IgD-negative memory B cell (primary cell): ENCODE measurements at regions not wholly inside any gene's neighbourhood (a gene's known extent, or its start where the extent isn't known, plus 50 kb on each side); places are given as distances from the start of the nearest gene placed in this dataset.
"Not testable (repeated sequence)": the region's sequence is repeated elsewhere in the genome, so short reads cannot be mapped to it uniquely, and the experiment has no call there.

ENCODE experiments used
- H3K27ac Mint-ChIP-seq, 3 donors: one replicate each; pipeline ENCODE4 v1.8.0; 2020 to 2022; ENCODE audit warnings: mild to moderate bottlenecking in 3 of 3, mixed read lengths in 3 of 3, moderate library complexity in 1 of 3
- H3K27me3 Mint-ChIP-seq: one replicate; pipeline ENCODE4 v1.8.0; 2021; ENCODE audit warnings: mixed read lengths
- H3K36me3 Mint-ChIP-seq: one replicate; pipeline ENCODE4 v1.8.0; 2020; ENCODE audit warnings: mild to moderate bottlenecking, mixed read lengths
- H3K4me1 Mint-ChIP-seq, 3 donors: one replicate each; pipeline ENCODE4 v1.8.0; 2020 to 2022; ENCODE audit warnings: mixed read lengths in 3 of 3, mild to moderate bottlenecking in 1 of 3
- H3K4me3 Mint-ChIP-seq, 4 donors: one replicate each; pipeline ENCODE4 v1.8.0; 2020 to 2022; ENCODE audit warnings: mild to moderate bottlenecking in 4 of 4, mixed read lengths in 4 of 4, moderate library complexity in 3 of 4
- H3K9me3 Mint-ChIP-seq, 3 donors: one replicate each; pipeline ENCODE4 v1.8.0; 2020 to 2021; ENCODE audit warnings: mixed read lengths in 3 of 3, mild to moderate bottlenecking in 1 of 3

- Mint-ChIP-seq H3K4me3 (no peak overlapping the region), H3K27ac (no peak overlapping the region), H3K27me3 (no peaks in the 10 kb centered on the region), H3K9me3 (no peaks in the 10 kb centered on the region), H3K4me1 (peaks cover 0 to 5% (median 1%) of the 10 kb centered on the region in 3 donors), H3K36me3 (peaks cover 2% of the 10 kb centered on the region)
Observed at GRCh38 chr7:136136906-136137454, 159.8 kb upstream of the MTPN start.

- Mint-ChIP-seq H3K36me3 (peaks cover 4% of the 10 kb centered on the region), H3K4me1 (peaks cover 0 to 1% (median under 1%) of the 10 kb centered on the region in 3 donors), H3K27ac (no peak overlapping the region), H3K27me3 (no peaks in the 10 kb centered on the region), H3K9me3 (no peaks in the 10 kb centered on the region), H3K4me3 (no peak overlapping the region)
Observed at GRCh38 chr7:136134503-136134902, 157.3 kb upstream of the MTPN start.

GRCh38 chr7:136133551-136133950 is 156.4 kb upstream of the MTPN start:
- Mint-ChIP-seq H3K36me3 (peaks cover 4% of the 10 kb centered on the region), H3K4me1 (peaks cover 0 to 1% (median 0%) of the 10 kb centered on the region in 3 donors), H3K4me3 (no peak overlapping the region), H3K9me3 (no peaks in the 10 kb centered on the region), H3K27ac (no peak overlapping the region), H3K27me3 (no peaks in the 10 kb centered on the region)

GRCh38 chr7:136131304-136131630 is 154.1 kb upstream of the MTPN start:
- H3K4me1 Mint-ChIP-seq, result no peaks in the 10 kb centered on the region
- H3K27me3 Mint-ChIP-seq, result no peaks in the 10 kb centered on the region
- H3K27ac Mint-ChIP-seq, result no peak overlapping the region
- no peaks in the 10 kb centered on the region for H3K9me3 Mint-ChIP-seq
- H3K36me3 Mint-ChIP-seq, result peaks cover 4% of the 10 kb centered on the region
- H3K4me3 Mint-ChIP-seq, result no peak overlapping the region

- H3K27me3 Mint-ChIP-seq, result no peaks in the 10 kb centered on the region
- H3K36me3 Mint-ChIP-seq, result peaks cover 4% of the 10 kb centered on the region
- H3K4me3 Mint-ChIP-seq, result no peak overlapping the region
- no peaks in the 10 kb centered on the region for H3K9me3 Mint-ChIP-seq
- H3K27ac Mint-ChIP-seq, result no peak overlapping the region
- no peaks in the 10 kb centered on the region for H3K4me1 Mint-ChIP-seq
Observed at GRCh38 chr7:136130511-136131303, 153.5 kb upstream of the MTPN start.

GRCh38 chr7:136128050-136128449 is 150.9 kb upstream of the MTPN start:
- H3K9me3 Mint-ChIP-seq, result peaks cover 0 to 3% (median 2%) of the 10 kb centered on the region in 3 donors
- no peak overlapping the region for H3K27ac Mint-ChIP-seq
- H3K36me3 Mint-ChIP-seq, result peaks cover 6% of the 10 kb centered on the region
- H3K4me3 Mint-ChIP-seq, result no peak overlapping the region
- no peaks in the 10 kb centered on the region for H3K27me3 Mint-ChIP-seq
- no peaks in the 10 kb centered on the region for H3K4me1 Mint-ChIP-seq

- H3K27ac Mint-ChIP-seq, result no peak overlapping the region
- no peak overlapping the region for H3K4me3 Mint-ChIP-seq
- H3K9me3 Mint-ChIP-seq, result peaks cover 3 to 4% (median 3%) of the 10 kb centered on the region in 3 donors
- no peaks in the 10 kb centered on the region for H3K4me1 Mint-ChIP-seq
- peaks cover 4% of the 10 kb centered on the region for H3K36me3 Mint-ChIP-seq
- no peaks in the 10 kb centered on the region for H3K27me3 Mint-ChIP-seq
Observed at GRCh38 chr7:136123352-136123751, 146.2 kb upstream of the MTPN start.

- H3K4me3 Mint-ChIP-seq, result no peak overlapping the region
- H3K36me3 Mint-ChIP-seq, result peaks cover 7% of the 10 kb centered on the region
- H3K27me3 Mint-ChIP-seq, result no peaks in the 10 kb centered on the region
- no peaks in the 10 kb centered on the region for H3K4me1 Mint-ChIP-seq
- H3K9me3 Mint-ChIP-seq, result peaks cover 3 to 6% (median 3%) of the 10 kb centered on the region in 3 donors
- no peak overlapping the region for H3K27ac Mint-ChIP-seq
Observed at GRCh38 chr7:136122026-136122425, 144.9 kb upstream of the MTPN start.

- Mint-ChIP-seq H3K27ac (no peak overlapping the region), H3K9me3 (peaks cover 0 to 5% (median 4%) of the 10 kb centered on the region in 3 donors), H3K27me3 (no peaks in the 10 kb centered on the region), H3K36me3 (peaks cover 5% of the 10 kb centered on the region), H3K4me1 (peaks cover 0 to 4% (median 3%) of the 10 kb centered on the region in 3 donors), H3K4me3 (no peak overlapping the region)
Observed at GRCh38 chr7:136117539-136117938, 140.4 kb upstream of the MTPN start.

- peaks cover 0 to 4% (median 3%) of the 10 kb centered on the region in 3 donors for H3K4me1 Mint-ChIP-seq
- H3K27ac Mint-ChIP-seq, result no peak overlapping the region
- peaks cover 5% of the 10 kb centered on the region for H3K36me3 Mint-ChIP-seq
- H3K9me3 Mint-ChIP-seq, result peaks cover 0 to 3% (median 2%) of the 10 kb centered on the region in 3 donors
- H3K27me3 Mint-ChIP-seq, result no peaks in the 10 kb centered on the region
- no peak overlapping the region for H3K4me3 Mint-ChIP-seq
Observed at GRCh38 chr7:136116186-136116585, 139.0 kb upstream of the MTPN start.

- Mint-ChIP-seq H3K27me3 (no peaks in the 10 kb centered on the region), H3K4me3 (no peak overlapping the region), H3K36me3 (peaks cover 5% of the 10 kb centered on the region), H3K4me1 (peaks cover 0 to 4% (median 3%) of the 10 kb centered on the region in 3 donors), H3K9me3 (peaks cover 0 to 3% (median 3%) of the 10 kb centered on the region in 3 donors), H3K27ac (no peak overlapping the region)
Observed at GRCh38 chr7:136114966-136115762, 138.0 kb upstream of the MTPN start.

GRCh38 chr7:136114467-136114866 is 137.3 kb upstream of the MTPN start:
- H3K36me3 Mint-ChIP-seq, H3K4me3 Mint-ChIP-seq, H3K27ac Mint-ChIP-seq, H3K4me1 Mint-ChIP-seq, H3K9me3 Mint-ChIP-seq, H3K27me3 Mint-ChIP-seq: not testable (repeated sequence)

GRCh38 chr7:136109037-136109436 is 131.9 kb upstream of the MTPN start:
- peaks cover 7 to 18% (median 10%) of the 10 kb centered on the region in 3 donors for H3K9me3 Mint-ChIP-seq
- H3K27ac Mint-ChIP-seq, H3K4me1 Mint-ChIP-seq, H3K27me3 Mint-ChIP-seq, H3K4me3 Mint-ChIP-seq, H3K36me3 Mint-ChIP-seq: not testable (repeated sequence)

GRCh38 chr7:136105191-136105590 is 128.0 kb upstream of the MTPN start:
- Mint-ChIP-seq H3K4me3 (no peak overlapping the region), H3K4me1 (peaks cover 0 to 1% (median 0%) of the 10 kb centered on the region in 3 donors), H3K36me3 (peaks cover 3% of the 10 kb centered on the region), H3K9me3 (peaks cover 7 to 15% (median 10%) of the 10 kb centered on the region in 3 donors), H3K27ac (no peak overlapping the region), H3K27me3 (no peaks in the 10 kb centered on the region)

- H3K4me3 Mint-ChIP-seq, result no peak overlapping the region
- no peak overlapping the region for H3K27ac Mint-ChIP-seq
- H3K9me3 Mint-ChIP-seq, result peaks cover 7 to 10% (median 7%) of the 10 kb centered on the region in 3 donors
- H3K27me3 Mint-ChIP-seq, result no peaks in the 10 kb centered on the region
- peaks cover 5% of the 10 kb centered on the region for H3K36me3 Mint-ChIP-seq
- peaks cover 0 to 1% (median 0%) of the 10 kb centered on the region in 3 donors for H3K4me1 Mint-ChIP-seq
Observed at GRCh38 chr7:136104269-136104603, 127.1 kb upstream of the MTPN start.
